ENCODE measurements at regions not wholly inside any gene's neighbourhood (a gene's known extent, or its start where the extent isn't known, plus 50 kb on each side); places are given as distances from the start of the nearest gene placed in this dataset.
A peak's percentile ranks its signal among the peaks of the same experiment; 100 is the strongest.

- 48% methylated on average over 5 of the region's 9 CpGs for WGBS (ENCODE audit: insufficient coverage)
- Histone ChIP-seq H3K9me3 (ENCODE audit: control insufficient read depth, insufficient read depth, low read length) (no peaks in the 10 kb centered on the region), H3K4me3 (ENCODE audit: low read depth, low read length) (no peak overlapping the region), H3K4me1 (ENCODE audit: control insufficient read depth, insufficient read depth, low read length) (no peaks in the 10 kb centered on the region), H3K36me3 (ENCODE audit: control insufficient read depth, insufficient read depth, low read length) (no peaks in the 10 kb centered on the region), H3K27ac (ENCODE audit: low read depth, low read length) (no peak overlapping the region), H3K27me3 (ENCODE audit: control insufficient read depth, insufficient read depth, low read length) (no peaks in the 10 kb centered on the region)
- DNase-seq (ENCODE audit: low read depth in 4 of 6, low spot score in 6 of 6) = peak; percentile 21 to 92 (median 44)
These were observed 80.0 kb upstream of the TUT7 start for GRCh38 chr9:86434039-86434726.

- Histone ChIP-seq H3K27me3 (ENCODE audit: control insufficient read depth, insufficient read depth, low read length) (no peaks in the 10 kb centered on the region), H3K36me3 (ENCODE audit: control insufficient read depth, insufficient read depth, low read length) (no peaks in the 10 kb centered on the region), H3K9me3 (ENCODE audit: control insufficient read depth, insufficient read depth, low read length) (no peaks in the 10 kb centered on the region), H3K27ac (ENCODE audit: low read depth, low read length) (no peak overlapping the region), H3K4me3 (ENCODE audit: low read depth, low read length) (no peak overlapping the region), H3K4me1 (ENCODE audit: control insufficient read depth, insufficient read depth, low read length) (no peaks in the 10 kb centered on the region)
- WGBS (ENCODE audit: insufficient coverage) = 63% methylated on average over 10 of the region's 10 CpGs
- DNase-seq (ENCODE audit: low read depth in 4 of 6, low spot score in 6 of 6) = peak in 1 of 6 donors; percentile 37
These were observed 70.2 kb upstream of the TUT7 start for GRCh38 chr9:86424251-86424891.

GRCh38 chr9:86413971-86414880, 60.0 kb upstream of the TUT7 start:
- no peaks in the 10 kb centered on the region for H3K36me3 ChIP-seq (ENCODE audit: control insufficient read depth, insufficient read depth, low read length)
- H3K27ac ChIP-seq (ENCODE audit: low read depth, low read length) = no peak overlapping the region
- no peak overlapping the region for H3K4me3 ChIP-seq (ENCODE audit: low read depth, low read length)
- DNase-seq (ENCODE audit: low read depth in 4 of 6, low spot score in 6 of 6) = peak in 5 of 6 donors; percentile 38 to 89 (median 45)
- no peaks in the 10 kb centered on the region for H3K4me1 ChIP-seq (ENCODE audit: control insufficient read depth, insufficient read depth, low read length)
- no peaks in the 10 kb centered on the region for H3K9me3 ChIP-seq (ENCODE audit: control insufficient read depth, insufficient read depth, low read length)
- H3K27me3 ChIP-seq (ENCODE audit: control insufficient read depth, insufficient read depth, low read length) = no peaks in the 10 kb centered on the region
- 75% methylated on average over 6 of the region's 10 CpGs for WGBS (ENCODE audit: insufficient coverage)

- Histone ChIP-seq H3K4me1 (ENCODE audit: control insufficient read depth, insufficient read depth, low read length) (peaks cover 3% of the 10 kb centered on the region), H3K9me3 (ENCODE audit: control insufficient read depth, insufficient read depth, low read length) (no peaks in the 10 kb centered on the region), H3K27me3 (ENCODE audit: control insufficient read depth, insufficient read depth, low read length) (no peaks in the 10 kb centered on the region), H3K36me3 (ENCODE audit: control insufficient read depth, insufficient read depth, low read length) (no peaks in the 10 kb centered on the region), H3K27ac (ENCODE audit: low read depth, low read length) (no peak overlapping the region), H3K4me3 (ENCODE audit: low read depth, low read length) (no peak overlapping the region)
- 67% methylated on average over 5 of the region's 5 CpGs for WGBS (ENCODE audit: insufficient coverage)
- DNase-seq (ENCODE audit: low read depth in 4 of 6, low spot score in 6 of 6) = peak in 2 of 6 donors; percentile 43 to 83
These were observed 56.1 kb upstream of the TUT7 start for GRCh38 chr9:86410281-86410680.

- DNase-seq (ENCODE audit: low read depth in 4 of 6, low spot score in 6 of 6) = no peak
- Histone ChIP-seq H3K27me3 (ENCODE audit: control insufficient read depth, insufficient read depth, low read length) (no peaks in the 10 kb centered on the region), H3K36me3 (ENCODE audit: control insufficient read depth, insufficient read depth, low read length) (no peaks in the 10 kb centered on the region), H3K27ac (ENCODE audit: low read depth, low read length) (no peak overlapping the region), H3K4me1 (ENCODE audit: control insufficient read depth, insufficient read depth, low read length) (peaks cover 3% of the 10 kb centered on the region), H3K9me3 (ENCODE audit: control insufficient read depth, insufficient read depth, low read length) (no peaks in the 10 kb centered on the region), H3K4me3 (ENCODE audit: low read depth, low read length) (no peak overlapping the region)
- no CpG with 5 or more reads among the region's 1 CpG for WGBS (ENCODE audit: insufficient coverage)
These were observed 53.9 kb upstream of the TUT7 start for GRCh38 chr9:86408121-86408520.

- no peak for DNase-seq (ENCODE audit: low read depth in 4 of 6, low spot score in 6 of 6)
- Histone ChIP-seq H3K27ac (ENCODE audit: low read depth, low read length) (no peak overlapping the region), H3K4me3 (ENCODE audit: low read depth, low read length) (no peak overlapping the region), H3K9me3 (ENCODE audit: control insufficient read depth, insufficient read depth, low read length) (no peaks in the 10 kb centered on the region), H3K4me1 (ENCODE audit: control insufficient read depth, insufficient read depth, low read length) (peaks cover 3% of the 10 kb centered on the region), H3K36me3 (ENCODE audit: control insufficient read depth, insufficient read depth, low read length) (no peaks in the 10 kb centered on the region), H3K27me3 (ENCODE audit: control insufficient read depth, insufficient read depth, low read length) (no peaks in the 10 kb centered on the region)
- WGBS (ENCODE audit: insufficient coverage) = 100% methylated on average over 2 of the region's 3 CpGs
These were observed 52.8 kb upstream of the TUT7 start for GRCh38 chr9:86407022-86407421.

- H3K4me3 ChIP-seq (ENCODE audit: low read depth, low read length) = no peak overlapping the region
- 66% methylated on average over 4 of the region's 4 CpGs for WGBS (ENCODE audit: insufficient coverage)
- H3K4me1 ChIP-seq (ENCODE audit: control insufficient read depth, insufficient read depth, low read length) = peaks cover 3% of the 10 kb centered on the region
- DNase-seq (ENCODE audit: low read depth in 4 of 6, low spot score in 6 of 6) = no peak
- no peak overlapping the region for H3K27ac ChIP-seq (ENCODE audit: low read depth, low read length)
- H3K9me3 ChIP-seq (ENCODE audit: control insufficient read depth, insufficient read depth, low read length) = no peaks in the 10 kb centered on the region
- no peaks in the 10 kb centered on the region for H3K36me3 ChIP-seq (ENCODE audit: control insufficient read depth, insufficient read depth, low read length)
- H3K27me3 ChIP-seq (ENCODE audit: control insufficient read depth, insufficient read depth, low read length) = no peaks in the 10 kb centered on the region
These were observed 52.2 kb upstream of the TUT7 start for GRCh38 chr9:86406366-86406765.

- H3K4me3 ChIP-seq (ENCODE audit: low read depth, low read length) = no peak overlapping the region
- DNase-seq (ENCODE audit: low read depth in 4 of 6, low spot score in 6 of 6) = peak in 3 of 6 donors; percentile 4 to 75 (median 29)
- H3K27me3 ChIP-seq (ENCODE audit: control insufficient read depth, insufficient read depth, low read length) = no peaks in the 10 kb centered on the region
- WGBS (ENCODE audit: insufficient coverage) = 0% methylated on average over 3 of the region's 4 CpGs
- no peak overlapping the region for H3K27ac ChIP-seq (ENCODE audit: low read depth, low read length)
- H3K9me3 ChIP-seq (ENCODE audit: control insufficient read depth, insufficient read depth, low read length) = no peaks in the 10 kb centered on the region
- H3K4me1 ChIP-seq (ENCODE audit: control insufficient read depth, insufficient read depth, low read length) = peaks cover 3% of the 10 kb centered on the region
- H3K36me3 ChIP-seq (ENCODE audit: control insufficient read depth, insufficient read depth, low read length) = no peaks in the 10 kb centered on the region
These were observed 51.7 kb upstream of the TUT7 start for GRCh38 chr9:86405926-86406325.

- Histone ChIP-seq H3K4me3 (ENCODE audit: low read depth, low read length) (no peak overlapping the region), H3K9me3 (ENCODE audit: control insufficient read depth, insufficient read depth, low read length) (no peaks in the 10 kb centered on the region), H3K27me3 (ENCODE audit: control insufficient read depth, insufficient read depth, low read length) (no peaks in the 10 kb centered on the region), H3K27ac (ENCODE audit: low read depth, low read length) (no peak overlapping the region), H3K4me1 (ENCODE audit: control insufficient read depth, insufficient read depth, low read length) (peaks cover 3% of the 10 kb centered on the region), H3K36me3 (ENCODE audit: control insufficient read depth, insufficient read depth, low read length) (no peaks in the 10 kb centered on the region)
- 33% methylated on average over 1 of the region's 2 CpGs for WGBS (ENCODE audit: insufficient coverage)
- DNase-seq (ENCODE audit: low read depth in 4 of 6, low spot score in 6 of 6) = peak in 1 of 6 donors; percentile 17
These were observed 50.9 kb upstream of the TUT7 start for GRCh38 chr9:86405086-86405491.
